Neutrophil (primary cell): ENCODE measurements at regions not wholly inside any gene's neighbourhood (a gene's known extent, or its start where the extent isn't known, plus 50 kb on each side); places are given as distances from the start of the nearest gene placed in this dataset.

Source experiments
- H3K27ac ChIP-seq: fragments of 200-600 bp; sonication (generic); 2 replicates; pipeline ENCODE4 v1.5.1; 2016; ENCODE audit warnings: mild to moderate bottlenecking, moderate library complexity
- H3K27me3 ChIP-seq: fragments of 200-600 bp; sonication (generic); 2 replicates; pipeline ENCODE4 v1.6.0; 2016; ENCODE audit warnings: mild to moderate bottlenecking
- H3K36me3 ChIP-seq: fragments of 200-600 bp; sonication (generic); 2 replicates; pipeline ENCODE4 v1.5.1; 2017
- H3K4me1 ChIP-seq, 2 experiments: fragments of 200-600 bp in 1 of 2; sonication (generic) in 1 of 2; 1 replicate in 1 of 2; 2 replicates in 1 of 2; pipeline versions ENCODE4 v1.5.1 to v1.6.1; 2013 to 2016; ENCODE audit warnings: low read depth in 1 of 2, low read length in 1 of 2, mild to moderate bottlenecking in 1 of 2, moderate library complexity in 1 of 2; ENCODE audit not compliant: control insufficient read depth in 1 of 2, insufficient read depth in 1 of 2
- H3K4me3 ChIP-seq, 2 experiments: fragments of 200-600 bp in 1 of 2; sonication (generic) in 1 of 2; 1 replicate in 1 of 2; 2 replicates in 1 of 2; pipeline ENCODE4 v1.5.1; 2013 to 2016; ENCODE audit warnings: low read depth in 1 of 2, low read length in 1 of 2, mild to moderate bottlenecking in 1 of 2, moderate library complexity in 1 of 2
- H3K9me3 ChIP-seq: fragments of 200-600 bp; sonication (generic); 2 replicates; pipeline ENCODE4 v1.5.1; 2016
- CTCF ChIP-seq: fragments of 200-600 bp; sonication (generic); IDR thresholded peaks from 2 replicates; pipeline ENCODE4 v1.5.1; 2016; ENCODE audit warnings: antibody characterized with exemption

- Histone ChIP-seq H3K36me3 (no peaks in the 10 kb centered on the region), H3K27ac (no peak overlapping the region), H3K4me3 (no peak overlapping the region), H3K9me3 (no peaks in the 10 kb centered on the region), H3K27me3 (peaks cover 83% of the 10 kb centered on the region), H3K4me1 (peaks cover 10 to 15% of the 10 kb centered on the region in 2 experiments)
- TF ChIP-seq CTCF, result no peak
These were observed 85.6 kb upstream of the MEF2A start for GRCh38 chr15:99480016-99480810.

- no peak overlapping the region for H3K4me3 ChIP-seq
- no peaks in the 10 kb centered on the region for H3K36me3 ChIP-seq
- no peaks in the 10 kb centered on the region for H3K9me3 ChIP-seq
- TF ChIP-seq CTCF, result no peak
- H3K27me3 ChIP-seq, result peaks cover 83% of the 10 kb centered on the region
- H3K27ac ChIP-seq, result no peak overlapping the region
- H3K4me1 ChIP-seq, result peaks cover 17 to 26% of the 10 kb centered on the region in 2 experiments
These were observed 84.5 kb upstream of the MEF2A start for GRCh38 chr15:99481113-99481950.

- Histone ChIP-seq H3K27me3 (peaks cover 83% of the 10 kb centered on the region), H3K36me3 (no peaks in the 10 kb centered on the region), H3K9me3 (no peaks in the 10 kb centered on the region), H3K4me3 (no peak overlapping the region), H3K27ac (no peak overlapping the region), H3K4me1 (peaks cover 18 to 24% of the 10 kb centered on the region in 2 experiments)
- no peak for TF ChIP-seq CTCF
These were observed 83.9 kb upstream of the MEF2A start for GRCh38 chr15:99481951-99482230.

- H3K36me3 ChIP-seq, result no peaks in the 10 kb centered on the region
- no peaks in the 10 kb centered on the region for H3K9me3 ChIP-seq
- H3K27ac ChIP-seq, result no peak overlapping the region
- H3K4me3 ChIP-seq, result no peak overlapping the region
- peaks cover 83% of the 10 kb centered on the region for H3K27me3 ChIP-seq
- TF ChIP-seq CTCF, result no peak
- peaks cover 13 to 21% of the 10 kb centered on the region in 2 experiments for H3K4me1 ChIP-seq
These were observed 82.8 kb upstream of the MEF2A start for GRCh38 chr15:99482993-99483392.

- no peak overlapping the region for H3K27ac ChIP-seq
- no peaks in the 10 kb centered on the region for H3K36me3 ChIP-seq
- peaks cover 86% of the 10 kb centered on the region for H3K27me3 ChIP-seq
- no peak for TF ChIP-seq CTCF
- H3K9me3 ChIP-seq, result no peaks in the 10 kb centered on the region
- peaks cover 13 to 21% of the 10 kb centered on the region in 2 experiments for H3K4me1 ChIP-seq
- H3K4me3 ChIP-seq, result no peak overlapping the region
These were observed 80.4 kb upstream of the MEF2A start for GRCh38 chr15:99485153-99485961.
